ENCODE measurements at regions not wholly inside any gene's neighbourhood (a gene's known extent, or its start where the extent isn't known, plus 50 kb on each side); places are given as distances from the start of the nearest gene placed in this dataset.

GRCh38 chr4:25525896-25526295 lies 129.8 kb upstream of the SLC34A2 start:
- Mint-ChIP-seq H3K4me3 (no peak overlapping the region), H3K4me1 (no peaks in the 10 kb centered on the region), H3K9me3 (no peaks in the 10 kb centered on the region), H3K27me3 (peaks cover 4% of the 10 kb centered on the region), H3K36me3 (ENCODE audit: low read depth) (no peaks in the 10 kb centered on the region), H3K27ac (no peak overlapping the region)
- ATAC-seq (ENCODE audit: low read depth), result no peak
- no peak for TF ChIP-seq CTCF (IDR thresholded peaks at IDR 0.05)
- DNase-seq, result no peak
- POLR2A ChIA-PET, result no interaction called here
- CTCF ChIA-PET, result no interaction called here
- intact Hi-C loops (cut with micrococcal nuclease), result no loop called here

GRCh38 chr4:25527034-25527433 lies 128.6 kb upstream of the SLC34A2 start:
- ChIA-PET CTCF (no interaction called here), POLR2A (no interaction called here)
- Mint-ChIP-seq H3K4me3 (no peak overlapping the region), H3K9me3 (no peaks in the 10 kb centered on the region), H3K4me1 (no peaks in the 10 kb centered on the region), H3K27me3 (peaks cover 4% of the 10 kb centered on the region), H3K36me3 (ENCODE audit: low read depth) (no peaks in the 10 kb centered on the region), H3K27ac (no peak overlapping the region)
- DNase-seq (no peak), ATAC-seq (ENCODE audit: low read depth) (no peak)
- no peak for TF ChIP-seq CTCF (IDR thresholded peaks at IDR 0.05)
- intact Hi-C loops (cut with micrococcal nuclease), result no loop called here

GRCh38 chr4:25528391-25528790 lies 127.3 kb upstream of the SLC34A2 start:
- ChIA-PET POLR2A (no interaction called here), CTCF (no interaction called here)
- Mint-ChIP-seq H3K4me3 (no peak overlapping the region), H3K27ac (no peak overlapping the region), H3K27me3 (peaks cover 2% of the 10 kb centered on the region), H3K9me3 (no peaks in the 10 kb centered on the region), H3K4me1 (no peaks in the 10 kb centered on the region), H3K36me3 (ENCODE audit: low read depth) (no peaks in the 10 kb centered on the region)
- TF ChIP-seq CTCF (IDR thresholded peaks at IDR 0.05), result no peak
- no peak for DNase-seq
- intact Hi-C loops (cut with micrococcal nuclease), result no loop called here
- no peak for ATAC-seq (ENCODE audit: low read depth)

GRCh38 chr4:25531272-25531671 lies 124.4 kb upstream of the SLC34A2 start:
- no peak for DNase-seq
- ATAC-seq (ENCODE audit: low read depth), result no peak
- Mint-ChIP-seq H3K27ac (no peak overlapping the region), H3K4me1 (peaks cover 10% of the 10 kb centered on the region), H3K4me3 (no peak overlapping the region), H3K27me3 (peaks cover 2% of the 10 kb centered on the region), H3K36me3 (ENCODE audit: low read depth) (no peaks in the 10 kb centered on the region), H3K9me3 (no peaks in the 10 kb centered on the region)
- intact Hi-C loops (cut with micrococcal nuclease), result no loop called here
- POLR2A ChIA-PET, result no interaction called here
- TF ChIP-seq CTCF (IDR thresholded peaks at IDR 0.05), result no peak
- CTCF ChIA-PET, result no interaction called here

GRCh38 chr4:25532591-25532990 lies 123.1 kb upstream of the SLC34A2 start:
- Mint-ChIP-seq H3K9me3 (no peaks in the 10 kb centered on the region), H3K4me1 (peaks cover 16% of the 10 kb centered on the region), H3K27ac (no peak overlapping the region), H3K4me3 (no peak overlapping the region), H3K27me3 (peaks cover 2% of the 10 kb centered on the region), H3K36me3 (ENCODE audit: low read depth) (no peaks in the 10 kb centered on the region)
- DNase-seq (no peak), ATAC-seq (ENCODE audit: low read depth) (no peak)
- POLR2A ChIA-PET, result no interaction called here
- CTCF ChIA-PET, result no interaction called here
- no peak for TF ChIP-seq CTCF (IDR thresholded peaks at IDR 0.05)
- intact Hi-C loops (cut with micrococcal nuclease), result no loop called here

All from activated B cell treated with CpG ODN at 0.5 μM for 24 hours (primary cell).